Neuronal stem cell (in vitro differentiated cells): ENCODE measurements at regions not wholly inside any gene's neighbourhood (a gene's known extent, or its start where the extent isn't known, plus 50 kb on each side); places are given as distances from the start of the nearest gene placed in this dataset.

Experiments used
- DNase-seq: peaks from one replicate; pipeline ENCODE4 v3.0.0-alpha.2; 2013; ENCODE audit warnings: low spot score
- H2AFZ ChIP-seq: one replicate; pipeline ENCODE4 v1.6.1; 2013; ENCODE audit warnings: mild to moderate bottlenecking, low read length, inconsistent platforms
- H2AK5ac ChIP-seq: 2 replicates; pipeline ENCODE4 v1.6.1; 2013; ENCODE audit warnings: low read depth, mild to moderate bottlenecking, inconsistent platforms, low read length, moderate library complexity, mixed read lengths
- H2BK120ac ChIP-seq: 2 replicates; pipeline ENCODE4 v1.6.1; 2013; ENCODE audit warnings: low read depth, mild to moderate bottlenecking, inconsistent platforms, low read length, moderate library complexity, mixed read lengths
- H2BK12ac ChIP-seq: one replicate; pipeline ENCODE4 v1.6.1; 2013; ENCODE audit warnings: low read length, inconsistent platforms
- H2BK15ac ChIP-seq: 2 replicates; pipeline ENCODE4 v1.6.1; 2013; ENCODE audit warnings: mild to moderate bottlenecking, low read length, inconsistent platforms, mixed read lengths
- H2BK5ac ChIP-seq: one replicate; pipeline ENCODE4 v1.6.1; 2013; ENCODE audit warnings: inconsistent platforms, mild to moderate bottlenecking, low read length, moderate library complexity
- H3K14ac ChIP-seq: one replicate; pipeline ENCODE4 v1.6.1; 2013; ENCODE audit warnings: low read length, inconsistent platforms
- H3K18ac ChIP-seq: 2 replicates; pipeline ENCODE4 v1.6.1; 2013; ENCODE audit warnings: low read length, inconsistent platforms
- H3K23ac ChIP-seq: 2 replicates; pipeline ENCODE4 v1.6.1; 2013; ENCODE audit warnings: low read depth, mild to moderate bottlenecking, mixed read lengths, low read length, inconsistent platforms; ENCODE audit not compliant: poor library complexity
- H3K27ac ChIP-seq: replicated peaks from 3 replicates; pipeline ENCODE4 v1.5.1; 2013; ENCODE audit warnings: low read length, inconsistent platforms
- H3K27me3 ChIP-seq, 3 experiments: 2 replicates each; pipeline ENCODE4 v1.6.1; 2013; ENCODE audit warnings: low read length in 3 of 3, mild to moderate bottlenecking in 2 of 3, inconsistent platforms in 1 of 3, low read depth in 1 of 3, mixed read lengths in 1 of 3, moderate library complexity in 1 of 3; ENCODE audit not compliant: control insufficient read depth in 3 of 3, insufficient read depth in 3 of 3
- H3K36me3 ChIP-seq, 2 donors: replicated peaks in 1 of 2; 2 replicates each; pipeline ENCODE4 v1.6.1; 2013; ENCODE audit warnings: low read length in 2 of 2; ENCODE audit not compliant: control insufficient read depth in 2 of 2, insufficient read depth in 2 of 2
- H3K4ac ChIP-seq: 2 replicates; pipeline ENCODE4 v1.6.1; 2013; ENCODE audit warnings: inconsistent platforms, mild to moderate bottlenecking, low read length, moderate library complexity
- H3K4me1 ChIP-seq, 2 donors: 1 replicate in 1 of 2; 2 replicates in 1 of 2; pipeline ENCODE4 v1.6.1; 2013; ENCODE audit warnings: low read length in 2 of 2, low read depth in 1 of 2; ENCODE audit not compliant: control insufficient read depth in 2 of 2, insufficient read depth in 1 of 2
- H3K4me2 ChIP-seq: one replicate; pipeline ENCODE4 v1.6.1; 2013; ENCODE audit warnings: mild to moderate bottlenecking, low read length, inconsistent platforms; ENCODE audit not compliant: insufficient read depth, poor library complexity, severe bottlenecking
- H3K4me3 ChIP-seq, 2 donors: 2 replicates each; pipeline ENCODE4 v1.5.1; 2013; ENCODE audit warnings: low read length in 2 of 2, mild to moderate bottlenecking in 2 of 2, inconsistent platforms in 1 of 2, moderate library complexity in 1 of 2
- H3K79me1 ChIP-seq: one replicate; pipeline ENCODE4 v1.6.1; 2013; ENCODE audit warnings: low read depth, mild to moderate bottlenecking, inconsistent platforms, low read length, moderate library complexity
- H3K9ac ChIP-seq: one replicate; pipeline ENCODE4 v1.6.1; 2013; ENCODE audit warnings: mild to moderate bottlenecking, low read depth, low read length, inconsistent platforms; ENCODE audit not compliant: poor library complexity
- H3K9me3 ChIP-seq, 2 donors: replicated peaks in 1 of 2; 2 replicates each; pipeline versions ENCODE3 to v1.6.1; 2013; ENCODE audit warnings: low read length in 2 of 2, mild to moderate bottlenecking in 2 of 2, inconsistent platforms in 1 of 2, low read depth in 1 of 2, mixed read lengths in 1 of 2, moderate library complexity in 1 of 2; ENCODE audit not compliant: control insufficient read depth in 2 of 2, insufficient read depth in 1 of 2
- H4K8ac ChIP-seq: one replicate; pipeline ENCODE4 v1.6.1; 2013; ENCODE audit warnings: low read depth, mild to moderate bottlenecking, inconsistent platforms, low read length, moderate library complexity
- H4K91ac ChIP-seq: one replicate; pipeline ENCODE4 v1.6.1; 2013; ENCODE audit warnings: low read length, low read depth, mild to moderate bottlenecking, inconsistent platforms; ENCODE audit not compliant: poor library complexity
- WGBS, 2 donors: extraction: QIAGEN DNeasy Blood & Tissue Kit; methylation state at CpG; one replicate each; pipeline ENCODE4 v1.1.7; 2013; ENCODE audit warnings: missing lambda C conversion rate in 2 of 2, mixed read lengths in 1 of 2; ENCODE audit not compliant: insufficient read length in 2 of 2, insufficient replicate concordance in 1 of 2; ENCODE audit errors: extremely low coverage in 2 of 2; 5-methylcytosine and 5-hydroxymethylcytosine counted together

DNA sequence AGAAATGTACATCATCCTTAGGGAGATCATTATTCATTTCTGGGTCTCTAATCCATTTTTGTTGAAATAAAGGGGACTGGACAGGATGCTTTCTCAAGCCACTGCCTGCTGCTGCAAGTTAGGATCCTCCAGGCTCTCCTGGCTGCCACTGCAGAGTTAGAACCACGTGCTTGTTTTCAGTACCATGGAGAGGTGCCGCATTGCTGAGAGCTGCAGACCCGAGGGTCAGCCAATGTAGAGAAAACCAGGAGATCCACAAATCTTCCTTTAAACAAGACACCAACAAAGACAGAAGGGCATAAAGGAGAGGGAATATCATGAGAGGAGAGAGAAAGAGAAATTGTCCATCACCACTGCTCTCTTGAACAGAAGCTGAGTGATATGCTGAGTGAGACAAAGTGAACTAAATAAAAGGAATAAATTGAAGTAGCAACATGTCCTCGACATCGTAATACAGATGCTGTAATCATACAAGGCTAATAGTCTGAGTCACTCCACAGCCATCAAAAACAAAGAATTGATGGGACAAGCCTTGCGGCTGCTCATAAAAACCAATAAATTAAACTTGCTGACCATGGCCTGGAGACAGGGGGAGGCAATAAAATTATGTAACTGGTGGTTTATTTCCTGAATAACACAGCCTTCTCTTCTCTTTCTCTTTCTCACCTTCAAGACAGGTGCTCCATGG is 255.7 kb downstream of the OMA1 start:
- Histone ChIP-seq H3K36me3 (no peaks in the 10 kb centered on the region), H3K9ac (no peak overlapping the region), H2BK12ac (no peak overlapping the region), H2BK5ac (no peak overlapping the region), H3K27ac (no peak overlapping the region), H3K14ac (no peak overlapping the region), H4K8ac (no peak overlapping the region), H2BK120ac (no peak overlapping the region), H3K79me1 (no peaks in the 10 kb centered on the region), H2BK15ac (no peak overlapping the region), H3K4me2 (no peak overlapping the region), H3K4me1 (no peaks in the 10 kb centered on the region), H4K91ac (no peak overlapping the region), H3K18ac (no peak overlapping the region), H3K4ac (no peak overlapping the region), H3K9me3 (no peaks in the 10 kb centered on the region), H3K23ac (no peak overlapping the region), H2AFZ (no peak overlapping the region), H2AK5ac (no peak overlapping the region), H3K27me3 (no peaks in the 10 kb centered on the region), H3K4me3 (no peak overlapping the region)
- peak; percentile 63 for DNase-seq
- no CpG with 5 or more reads among the region's 6 CpGs for WGBS, 2 donors

DNA sequence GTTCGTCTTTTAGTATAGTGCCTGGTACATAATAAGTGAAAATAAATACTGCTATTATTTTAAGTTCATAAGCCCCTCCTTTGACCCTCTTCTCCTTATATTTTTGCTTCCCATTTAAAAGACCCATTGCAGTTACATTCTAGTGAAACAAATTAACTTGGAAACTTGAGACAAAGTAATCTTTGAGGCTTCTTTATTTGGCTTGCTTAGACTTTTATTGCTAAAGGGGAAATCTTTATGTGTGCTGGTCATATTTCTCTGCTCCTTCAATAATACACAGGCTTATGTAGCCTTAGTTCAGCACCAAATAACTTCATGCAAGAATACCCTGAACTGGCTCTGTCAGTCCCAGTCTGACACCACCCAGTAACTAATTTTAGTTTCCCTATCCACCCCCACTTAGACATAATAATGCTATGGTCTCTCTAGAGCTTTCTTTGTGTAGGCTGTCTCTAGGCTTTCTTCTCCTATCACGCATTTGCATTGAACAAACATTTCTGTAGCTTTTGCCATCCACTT is 257.8 kb downstream of the OMA1 start:
- no peak overlapping the region for H3K18ac ChIP-seq
- H3K4me2 ChIP-seq: no peak overlapping the region
- no peak overlapping the region for H3K4ac ChIP-seq
- H3K4me1 ChIP-seq: no peaks in the 10 kb centered on the region
- no peak overlapping the region for H3K4me3 ChIP-seq
- no peaks in the 10 kb centered on the region for H3K36me3 ChIP-seq
- no peak overlapping the region for H2BK5ac ChIP-seq
- H4K91ac ChIP-seq: no peak overlapping the region
- H2BK12ac ChIP-seq: no peak overlapping the region
- H4K8ac ChIP-seq: no peak overlapping the region
- WGBS, 2 donors: no CpG with 5 or more reads among the region's 2 CpGs
- H2BK15ac ChIP-seq: no peak overlapping the region
- H3K9ac ChIP-seq: no peak overlapping the region
- H3K79me1 ChIP-seq: no peaks in the 10 kb centered on the region
- no peak overlapping the region for H3K23ac ChIP-seq
- H2BK120ac ChIP-seq: no peak overlapping the region
- no peak overlapping the region for H2AFZ ChIP-seq
- no peak overlapping the region for H3K14ac ChIP-seq
- no peaks in the 10 kb centered on the region for H3K27me3 ChIP-seq
- H3K27ac ChIP-seq: no peak overlapping the region
- H3K9me3 ChIP-seq: no peaks in the 10 kb centered on the region
- H2AK5ac ChIP-seq: no peak overlapping the region
- no peak for DNase-seq

DNA sequence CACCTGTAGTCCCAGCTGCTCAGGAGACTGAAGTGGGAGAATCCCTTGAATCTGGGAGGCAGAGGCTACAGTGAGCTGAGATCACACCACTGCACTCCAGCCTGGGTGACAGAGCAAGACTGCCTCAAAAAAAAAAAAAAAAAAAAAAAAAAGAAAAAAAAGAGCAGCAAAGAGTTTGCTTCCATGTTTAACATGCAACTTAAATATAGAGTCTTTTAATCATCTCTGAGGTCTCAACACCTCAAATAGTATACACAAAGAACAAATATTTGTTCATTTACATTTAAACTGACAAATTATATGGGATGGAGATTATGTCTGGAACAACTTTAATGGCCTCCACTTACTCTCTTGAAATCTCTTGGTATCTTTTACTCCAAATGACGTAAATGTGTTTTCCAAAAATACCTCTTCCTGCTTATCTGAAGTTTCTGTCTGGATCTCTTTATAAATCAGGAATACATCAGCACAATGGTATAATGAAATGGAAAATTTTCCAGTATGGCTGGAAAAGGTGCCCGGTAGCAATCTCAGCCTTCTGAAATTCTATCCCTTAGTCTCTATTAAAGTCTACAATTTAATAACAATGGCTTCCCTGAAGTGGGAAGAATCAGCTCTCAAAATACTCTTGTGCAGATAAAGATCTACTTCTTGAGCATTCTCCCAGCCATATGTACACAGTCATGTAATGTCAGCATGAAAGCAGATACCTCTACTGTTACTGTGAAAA is 258.5 kb downstream of the OMA1 start:
- Histone ChIP-seq H2AK5ac (no peak overlapping the region), H2BK120ac (no peak overlapping the region), H3K4me3 (no peak overlapping the region), H3K36me3 (no peaks in the 10 kb centered on the region), H3K18ac (no peak overlapping the region), H3K27ac (no peak overlapping the region), H3K9ac (no peak overlapping the region), H3K14ac (no peak overlapping the region), H2AFZ (no peak overlapping the region), H3K4ac (no peak overlapping the region), H3K9me3 (no peaks in the 10 kb centered on the region), H3K4me1 (peaks cover 2 to 3% of the 10 kb centered on the region in 2 donors), H2BK12ac (no peak overlapping the region), H2BK5ac (no peak overlapping the region), H4K8ac (no peak overlapping the region), H3K27me3 (no peaks in the 10 kb centered on the region), H3K79me1 (no peaks in the 10 kb centered on the region), H3K23ac (no peak overlapping the region), H2BK15ac (no peak overlapping the region), H3K4me2 (no peak overlapping the region), H4K91ac (no peak overlapping the region)
- no peak for DNase-seq
- no CpG with 5 or more reads among the region's 2 CpGs for WGBS, 2 donors

DNA sequence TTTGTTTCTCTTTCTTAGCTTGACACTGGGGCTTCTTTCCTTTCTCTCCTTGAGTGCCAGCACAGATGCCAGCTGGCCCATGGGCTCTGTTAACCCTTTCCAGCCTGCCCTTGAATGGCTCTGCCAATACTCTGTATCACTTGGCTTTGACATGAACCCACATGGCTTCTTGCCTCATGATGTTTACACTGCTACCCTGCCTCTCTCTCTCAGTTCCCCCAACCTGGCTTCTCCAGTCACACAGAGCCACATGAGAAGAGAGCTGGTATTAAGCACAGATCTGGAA is 262.4 kb downstream of the OMA1 start:
- H3K79me1 ChIP-seq: no peaks in the 10 kb centered on the region

More for the DNA sequence above, 262.4 kb downstream of the OMA1 start:
- Histone ChIP-seq H2BK15ac (no peak overlapping the region), H2BK12ac (no peak overlapping the region), H3K9ac (no peak overlapping the region), H3K4me2 (no peak overlapping the region), H2BK5ac (no peak overlapping the region), H4K91ac (no peak overlapping the region), H3K4me1 (peaks cover 6 to 7% of the 10 kb centered on the region in 2 donors), H2AK5ac (no peak overlapping the region), H3K23ac (no peak overlapping the region), H3K36me3 (no peaks in the 10 kb centered on the region), H3K27me3 (no peaks in the 10 kb centered on the region), H3K9me3 (no peaks in the 10 kb centered on the region), H2AFZ (no peak overlapping the region), H2BK120ac (no peak overlapping the region), H3K4me3 (no peak overlapping the region), H4K8ac (no peak overlapping the region), H3K18ac (no peak overlapping the region), H3K27ac (no peak overlapping the region), H3K4ac (no peak overlapping the region), H3K14ac (no peak overlapping the region)
- no peak for DNase-seq
